ENCODE measurements at regions not wholly inside any gene's neighbourhood (a gene's known extent, or its start where the extent isn't known, plus 50 kb on each side); places are given as distances from the start of the nearest gene placed in this dataset.

DNA sequence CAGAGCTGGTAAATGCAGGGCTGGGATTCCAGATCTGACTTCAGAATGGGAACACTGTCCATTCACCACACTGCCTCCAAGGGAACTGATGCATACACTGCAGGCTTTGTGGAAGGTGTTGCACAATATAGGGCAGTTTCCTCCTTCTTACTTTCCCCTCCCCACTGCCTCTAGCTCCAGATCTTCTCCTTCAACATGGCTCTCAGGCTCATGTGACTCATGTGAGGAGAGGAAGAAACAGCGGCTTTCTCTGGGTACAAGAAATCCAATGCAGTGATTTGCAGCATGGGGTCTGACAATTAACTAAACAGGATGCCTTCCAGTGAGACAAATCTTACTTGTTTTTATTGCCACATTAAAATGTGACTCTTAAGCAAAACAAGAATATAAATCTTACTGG is 447.6 kb upstream of the CCDC196 start:
- TF ChIP-seq CREB5 (CRISPR knock-in tag; IDR thresholded peaks at IDR 0.05; ENCODE audit: low read depth) (no peak), ARNTL (CRISPR knock-in tag; IDR thresholded peaks at IDR 0.05; ENCODE audit: borderline replicate concordance, low read depth) (no peak), PATZ1 (CRISPR knock-in tag; IDR thresholded peaks at IDR 0.05; ENCODE audit: borderline replicate concordance) (no peak), ZNF565 (CRISPR knock-in tag; conservative IDR thresholded peaks at IDR 0.05; ENCODE audit: low read depth) (no peak)

Measured in SK-N-SH treated with all-trans-retinoic acid at 6 μM for 48 hours (cell line).